NT2/D1 (cell line): ENCODE measurements at regions not wholly inside any gene's neighbourhood (a gene's known extent, or its start where the extent isn't known, plus 50 kb on each side); places are given as distances from the start of the nearest gene placed in this dataset.
"Not testable (repeated sequence)": the region's sequence is repeated elsewhere in the genome, so short reads cannot be mapped to it uniquely, and the experiment has no call there.

Source experiments
- DNase-seq: peaks from one replicate; pipeline ENCODE4 v3.0.0-alpha.2; 2011; ENCODE audit warnings: low read depth, low spot score
- H3K27me3 ChIP-seq: 2 replicates; pipeline ENCODE4 v1.6.0; 2011; ENCODE audit warnings: mild to moderate bottlenecking; ENCODE audit not compliant: insufficient read length, insufficient read depth
- H3K36me3 ChIP-seq: 2 replicates; pipeline ENCODE4 v1.6.1; 2011; ENCODE audit warnings: mild to moderate bottlenecking, low read length, mixed read lengths; ENCODE audit not compliant: insufficient read depth, insufficient read length
- H3K4me1 ChIP-seq: 2 replicates; pipeline ENCODE4 v1.5.1; 2011; ENCODE audit not compliant: insufficient read depth, insufficient read length
- H3K4me3 ChIP-seq: 2 replicates; pipeline ENCODE4 v1.5.1; 2011; ENCODE audit warnings: low read depth; ENCODE audit not compliant: insufficient read length
- H3K9ac ChIP-seq: 2 replicates; pipeline ENCODE4 v1.6.0; 2011; ENCODE audit warnings: low read depth; ENCODE audit not compliant: insufficient read length
- H3K9me3 ChIP-seq: 2 replicates; pipeline ENCODE4 v1.5.1; 2011; ENCODE audit warnings: mild to moderate bottlenecking, low read length; ENCODE audit not compliant: insufficient read depth
- SUZ12 ChIP-seq: IDR thresholded peaks from 2 replicates; pipeline ENCODE4 v1.6.1; 2011; ENCODE audit not compliant: insufficient read length, insufficient read depth; ENCODE audit errors: extremely low read depth
- YY1 ChIP-seq: IDR thresholded peaks from 2 replicates; pipeline ENCODE4 v1.6.1; 2011; ENCODE audit not compliant: insufficient read length, insufficient read depth
- ZNF274 ChIP-seq: IDR thresholded peaks from 2 replicates; pipeline ENCODE4 v1.6.1; 2011; ENCODE audit warnings: mild to moderate bottlenecking, low read depth, low read length

- H3K9ac ChIP-seq: no peak overlapping the region
- H3K27me3 ChIP-seq: no peaks in the 10 kb centered on the region
- H3K4me3 ChIP-seq: no peak overlapping the region
- TF ChIP-seq ZNF274 (no peak), SUZ12 (no peak), YY1 (no peak)
- H3K4me1 ChIP-seq: no peaks in the 10 kb centered on the region
- no peak for DNase-seq
- peaks cover 12% of the 10 kb centered on the region; the same call in 1 of the 2 replicates for H3K9me3 ChIP-seq
- no peaks in the 10 kb centered on the region for H3K36me3 ChIP-seq
Measured at GRCh38 chr2:40020997-40021396, 241.9 kb upstream of the THUMPD2 start.

GRCh38 chr2:40016151-40016885 is 237.3 kb upstream of the THUMPD2 start:
- TF ChIP-seq ZNF274: no peak
- TF ChIP-seq SUZ12: no peak
- TF ChIP-seq YY1: no peak
- Histone ChIP-seq H3K4me3 (no peak overlapping the region), H3K27me3 (no peaks in the 10 kb centered on the region), H3K9me3 (peaks cover 9% of the 10 kb centered on the region; the same call in 1 of the 2 replicates), H3K36me3 (no peaks in the 10 kb centered on the region), H3K9ac (no peak overlapping the region), H3K4me1 (no peaks in the 10 kb centered on the region)
- DNase-seq: no peak

GRCh38 chr2:40013962-40014361 is 234.9 kb upstream of the THUMPD2 start:
- not testable (repeated sequence) for H3K36me3 ChIP-seq, H3K4me1 ChIP-seq, H3K27me3 ChIP-seq, H3K4me3 ChIP-seq, DNase-seq, H3K9me3 ChIP-seq, H3K9ac ChIP-seq

GRCh38 chr2:40004336-40004735 is 225.3 kb upstream of the THUMPD2 start:
- H3K4me1 ChIP-seq: no peaks in the 10 kb centered on the region
- no peak overlapping the region for H3K9ac ChIP-seq
- no peaks in the 10 kb centered on the region for H3K36me3 ChIP-seq
- no peaks in the 10 kb centered on the region for H3K9me3 ChIP-seq
- no peaks in the 10 kb centered on the region for H3K27me3 ChIP-seq
- no peak for DNase-seq
- H3K4me3 ChIP-seq: no peak overlapping the region
- TF ChIP-seq YY1 (no peak), SUZ12 (no peak), ZNF274 (no peak)

- H3K36me3 ChIP-seq: no peaks in the 10 kb centered on the region
- H3K9me3 ChIP-seq: no peaks in the 10 kb centered on the region
- TF ChIP-seq ZNF274: no peak
- TF ChIP-seq SUZ12: no peak
- no peak for TF ChIP-seq YY1
- H3K27me3 ChIP-seq: no peaks in the 10 kb centered on the region
- no peaks in the 10 kb centered on the region for H3K4me1 ChIP-seq
- H3K9ac ChIP-seq: no peak overlapping the region
- no peak overlapping the region for H3K4me3 ChIP-seq
- no peak for DNase-seq
Measured at GRCh38 chr2:40002339-40002738, 223.3 kb upstream of the THUMPD2 start.

GRCh38 chr2:39999864-40000263 is 220.8 kb upstream of the THUMPD2 start:
- DNase-seq: no peak
- H3K9ac ChIP-seq: no peak overlapping the region
- H3K9me3 ChIP-seq: no peaks in the 10 kb centered on the region
- H3K36me3 ChIP-seq: no peaks in the 10 kb centered on the region
- TF ChIP-seq YY1: no peak
- TF ChIP-seq SUZ12: no peak
- TF ChIP-seq ZNF274: no peak
- no peaks in the 10 kb centered on the region for H3K27me3 ChIP-seq
- no peak overlapping the region for H3K4me3 ChIP-seq
- H3K4me1 ChIP-seq: no peaks in the 10 kb centered on the region

GRCh38 chr2:39998617-39999016 is 219.6 kb upstream of the THUMPD2 start:
- Histone ChIP-seq H3K4me3 (no peak overlapping the region), H3K27me3 (no peaks in the 10 kb centered on the region), H3K4me1 (no peaks in the 10 kb centered on the region), H3K36me3 (no peaks in the 10 kb centered on the region), H3K9me3 (no peaks in the 10 kb centered on the region), H3K9ac (no peak overlapping the region)
- DNase-seq: no peak
- TF ChIP-seq SUZ12 (no peak), ZNF274 (no peak), YY1 (no peak)
